Endothelial cell of umbilical vein (primary cell): ENCODE measurements at regions not wholly inside any gene's neighbourhood (a gene's known extent, or its start where the extent isn't known, plus 50 kb on each side); places are given as distances from the start of the nearest gene placed in this dataset.
"Not testable (repeated sequence)": the region's sequence is repeated elsewhere in the genome, so short reads cannot be mapped to it uniquely, and the experiment has no call there.

Experiments used
- CTCF ChIP-seq, 2 donors: IDR thresholded peaks; 1 replicate in 1 of 2; 2 replicates in 1 of 2; pipeline ENCODE4 v1.5.1; 2011; ENCODE audit warnings: low read length in 2 of 2, mild to moderate bottlenecking in 2 of 2, moderate library complexity in 2 of 2, control low read depth in 1 of 2, inconsistent platforms in 1 of 2, low read depth in 1 of 2; ENCODE audit not compliant: insufficient read depth in 1 of 2; ENCODE audit errors: extremely low read depth in 1 of 2
- EZH2 ChIP-seq: IDR thresholded peaks from 2 replicates; pipeline ENCODE4 v1.6.1; 2012; ENCODE audit warnings: borderline replicate concordance, low read depth, mild to moderate bottlenecking, moderate library complexity, low read length, inconsistent platforms; ENCODE audit not compliant: severe bottlenecking
- MAX ChIP-seq: IDR thresholded peaks from 2 replicates; pipeline ENCODE4 v1.6.1; 2011; ENCODE audit not compliant: insufficient read depth, insufficient read length
- POLR2A ChIP-seq: IDR thresholded peaks from 2 replicates; pipeline ENCODE4 v1.6.1; 2012; ENCODE audit warnings: low read depth, mild to moderate bottlenecking, control low read depth, low read length

DNA sequence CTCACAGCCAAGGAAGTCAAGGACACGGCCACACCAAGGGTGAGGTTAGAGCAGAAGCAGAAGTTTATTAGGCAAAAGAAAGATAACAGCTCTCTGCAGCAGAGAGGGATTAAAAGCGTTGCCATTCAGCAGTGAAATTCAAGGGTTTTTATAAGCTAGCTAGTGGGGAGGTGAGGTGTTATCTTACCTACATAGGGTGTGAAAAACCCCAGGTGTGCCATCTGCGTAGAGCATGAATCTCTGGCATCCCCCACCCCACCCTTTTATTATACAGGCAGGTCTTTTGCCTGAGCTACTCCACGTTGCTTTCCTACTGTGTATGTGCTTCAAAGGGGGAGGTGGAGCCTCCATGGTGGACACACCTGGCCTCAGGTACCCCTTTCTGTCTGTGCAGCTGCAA is 135.4 kb downstream of the ARHGAP11B start:
- TF ChIP-seq CTCF (IDR thresholded peaks at IDR 0.05; ENCODE audit: extremely low read depth in 1 of 2, insufficient read depth in 1 of 2, low read depth in 1 of 2, low read length in 2 of 2); MAX; EZH2; POLR2A: not testable (repeated sequence)
